GM12892 (cell line): ENCODE measurements at regions not wholly inside any gene's neighbourhood (a gene's known extent, or its start where the extent isn't known, plus 50 kb on each side); places are given as distances from the start of the nearest gene placed in this dataset.
"Not testable (repeated sequence)": the region's sequence is repeated elsewhere in the genome, so short reads cannot be mapped to it uniquely, and the experiment has no call there.

Source experiments
- POLR2A ChIP-seq: IDR thresholded peaks from 2 replicates; pipeline ENCODE4 v1.6.1; 2011; ENCODE audit warnings: low read depth, low read length, control low read depth
- POLR2AphosphoS5 ChIP-seq: IDR thresholded peaks from 2 replicates; pipeline ENCODE4 v1.6.1; 2011; ENCODE audit warnings: low read depth, low read length, control low read depth
- TAF1 ChIP-seq: IDR thresholded peaks from 2 replicates; pipeline ENCODE4 v1.6.1; 2011; ENCODE audit warnings: low read depth, mild to moderate bottlenecking, control low read depth, low read length, borderline replicate concordance

DNA sequence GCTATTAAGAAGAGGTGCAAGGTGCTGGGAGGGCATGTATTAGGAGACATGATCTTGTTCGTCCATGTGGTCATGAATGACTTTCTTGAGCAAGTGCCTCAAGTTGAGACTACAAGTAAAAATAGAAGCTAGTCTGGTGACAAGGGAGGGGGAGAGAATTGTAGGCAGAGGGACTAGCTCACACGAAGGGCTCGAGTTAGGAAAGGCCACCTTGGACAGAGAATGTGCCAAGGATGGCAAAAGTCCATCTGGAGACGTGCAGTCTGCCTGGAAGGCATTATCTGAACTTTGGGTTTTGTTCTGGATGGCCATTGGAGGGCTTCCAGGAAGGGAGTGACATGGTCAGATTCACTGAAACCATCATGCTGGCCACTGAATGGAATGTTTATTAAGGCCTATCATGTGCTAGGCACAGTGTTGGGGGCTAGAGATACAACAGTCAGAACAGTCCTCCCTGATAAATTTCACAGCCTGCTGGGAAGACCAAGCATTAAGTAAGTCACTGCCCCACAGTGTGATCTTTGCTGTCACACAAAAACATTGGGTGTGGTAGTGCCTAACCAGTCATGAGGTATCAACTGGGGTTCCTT lies 251.3 kb upstream of the NBPF12 start:
- TF ChIP-seq POLR2A, TAF1, POLR2AphosphoS5: not testable (repeated sequence)
